NCI-H460 (cell line): ENCODE measurements at regions not wholly inside any gene's neighbourhood (a gene's known extent, or its start where the extent isn't known, plus 50 kb on each side); places are given as distances from the start of the nearest gene placed in this dataset.

Experiments
- DNase-seq: peaks from one replicate; pipeline ENCODE4 v3.0.0-alpha.2; 2016; ENCODE audit warnings: low read depth; ENCODE audit errors: extremely low read depth

DNA sequence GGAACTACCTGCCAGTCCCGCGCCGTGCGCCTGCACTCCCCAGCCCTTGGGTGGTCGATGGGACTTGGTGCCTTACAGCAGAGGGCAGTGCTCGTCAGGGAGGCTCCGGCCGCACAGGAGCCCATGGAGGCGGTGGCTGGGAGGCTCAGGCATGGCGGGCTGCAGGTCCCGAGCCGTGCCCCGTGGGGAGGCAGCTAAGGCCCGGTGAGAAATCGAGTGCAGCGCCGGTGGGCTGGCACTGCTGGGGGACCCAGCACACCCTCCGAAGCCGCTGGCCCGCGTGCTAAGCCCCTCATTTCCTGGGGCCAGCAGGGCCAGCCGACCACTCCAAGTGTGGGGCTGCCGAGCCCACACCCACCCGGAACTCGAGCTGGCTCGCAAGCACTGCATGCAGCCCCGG lies 580.2 kb downstream of the ZIC1 start:
- no peak for DNase-seq

DNA sequence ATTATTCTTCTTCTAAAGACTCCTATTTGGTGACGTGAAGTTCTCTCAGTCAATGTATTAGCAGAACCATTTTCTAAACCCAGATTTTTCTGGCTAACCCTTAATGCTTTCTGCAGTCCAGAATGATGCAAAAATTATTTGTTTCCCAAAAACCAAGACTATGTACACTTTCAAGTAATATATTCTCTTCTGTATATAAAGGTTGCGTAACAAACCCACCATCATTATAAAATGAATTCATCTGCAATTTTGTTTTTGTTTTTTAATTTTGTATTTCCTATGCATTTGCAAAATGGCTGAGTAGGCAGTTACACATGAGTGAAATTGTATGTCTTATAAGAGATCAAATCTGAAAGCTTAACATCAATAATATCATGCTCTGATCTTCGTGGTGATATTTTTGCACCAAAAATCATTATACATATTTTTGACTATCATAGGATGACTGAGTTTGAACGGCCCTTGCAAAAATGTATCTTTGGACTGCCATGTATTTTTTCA lies 593.6 kb downstream of the ZIC1 start:
- no peak for DNase-seq

DNA sequence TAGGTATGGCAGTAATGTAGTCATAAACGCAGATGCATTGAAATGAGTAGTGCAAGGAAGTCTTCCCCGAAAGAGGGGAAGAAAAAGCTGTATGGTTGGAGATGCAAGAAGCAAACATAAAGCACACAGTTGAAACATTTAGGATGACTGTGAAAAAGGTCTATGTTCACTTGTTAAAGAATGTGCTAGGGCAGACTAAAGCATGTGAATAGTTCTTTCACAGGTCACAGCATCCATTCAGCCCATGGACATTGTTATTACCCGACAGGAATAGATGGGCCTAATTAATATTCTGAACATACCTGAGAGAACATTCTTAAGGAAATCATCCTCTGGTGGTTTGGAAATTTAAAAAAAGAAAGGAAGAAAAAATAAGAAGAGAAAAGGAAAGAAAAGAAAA lies 595.2 kb downstream of the ZIC1 start:
- no peak for DNase-seq

DNA sequence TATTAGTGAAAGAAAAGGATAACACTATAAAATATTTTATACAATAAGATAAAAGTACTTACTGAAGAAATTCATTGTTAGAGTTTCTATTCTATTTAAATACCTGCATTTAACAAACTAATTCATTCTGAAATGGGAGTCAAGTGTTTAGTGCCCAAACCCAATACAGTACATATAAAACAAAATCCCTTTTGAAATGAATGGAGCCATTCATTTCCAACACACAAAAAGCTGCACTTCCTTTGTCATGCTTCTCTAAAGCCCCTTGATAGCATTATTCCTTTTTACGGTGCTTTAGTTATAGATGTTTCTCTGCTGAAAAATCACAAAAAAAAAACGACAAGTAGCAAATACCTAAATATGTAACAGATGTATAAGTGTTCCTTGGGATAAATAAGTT lies 596.3 kb downstream of the ZIC1 start:
- no peak for DNase-seq

DNA sequence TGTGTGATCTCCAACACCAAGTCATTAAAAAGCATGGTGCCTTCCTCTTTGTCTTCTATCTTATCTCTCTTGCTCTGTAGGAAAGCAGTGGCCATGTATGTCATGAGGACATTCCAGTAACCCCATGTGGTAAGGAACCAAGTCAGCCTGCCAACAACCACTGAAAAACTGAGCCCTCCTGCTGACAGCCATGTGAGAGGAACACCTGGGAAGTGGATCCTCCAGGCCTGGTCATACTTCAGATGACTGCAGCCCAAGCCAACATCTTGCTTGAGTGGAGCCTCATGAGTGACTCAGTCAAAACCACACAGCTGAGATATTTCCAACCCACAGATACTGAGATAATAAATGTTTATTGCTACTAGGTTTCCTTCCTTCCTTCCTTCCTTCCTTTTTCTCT lies 597.3 kb downstream of the ZIC1 start:
- DNase-seq, result no peak

DNA sequence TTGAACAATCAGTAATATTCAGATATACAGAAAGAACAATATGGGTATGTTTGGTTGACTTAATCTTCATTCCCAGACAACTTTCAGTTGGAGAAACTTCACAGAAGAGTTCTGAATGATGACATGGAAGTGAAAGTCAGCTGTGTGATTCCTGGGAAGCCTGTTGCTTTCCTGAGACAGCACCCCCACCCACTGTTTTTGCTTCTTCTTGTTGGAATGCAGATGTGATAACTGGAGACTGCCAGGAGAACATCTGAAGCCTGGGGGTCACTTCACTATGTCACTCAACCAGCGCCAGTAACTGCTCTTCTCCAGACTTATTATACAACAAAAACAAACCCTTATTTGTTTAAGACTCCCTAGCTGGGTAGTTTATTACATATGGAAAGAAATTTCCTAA lies 599.4 kb downstream of the ZIC1 start:
- no peak for DNase-seq

DNA sequence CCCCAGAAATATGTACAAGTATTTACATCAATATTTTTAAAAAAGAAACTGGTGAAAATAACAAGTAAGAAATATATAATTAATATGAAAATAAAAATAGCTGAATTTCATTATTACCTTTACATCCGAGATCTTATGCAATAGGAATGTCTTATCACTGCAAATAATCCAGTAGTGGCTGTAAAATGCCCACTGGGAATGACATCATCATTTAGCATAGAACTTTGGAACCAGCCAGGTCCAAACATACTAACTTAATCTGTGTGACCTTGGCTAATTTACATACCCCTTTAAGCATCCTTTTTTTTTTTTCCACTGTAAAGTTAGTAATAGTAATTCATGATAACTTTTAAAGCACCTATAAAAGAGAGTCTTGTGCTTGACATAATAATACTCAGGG lies 611.7 kb downstream of the ZIC1 start:
- DNase-seq, result no peak

DNA sequence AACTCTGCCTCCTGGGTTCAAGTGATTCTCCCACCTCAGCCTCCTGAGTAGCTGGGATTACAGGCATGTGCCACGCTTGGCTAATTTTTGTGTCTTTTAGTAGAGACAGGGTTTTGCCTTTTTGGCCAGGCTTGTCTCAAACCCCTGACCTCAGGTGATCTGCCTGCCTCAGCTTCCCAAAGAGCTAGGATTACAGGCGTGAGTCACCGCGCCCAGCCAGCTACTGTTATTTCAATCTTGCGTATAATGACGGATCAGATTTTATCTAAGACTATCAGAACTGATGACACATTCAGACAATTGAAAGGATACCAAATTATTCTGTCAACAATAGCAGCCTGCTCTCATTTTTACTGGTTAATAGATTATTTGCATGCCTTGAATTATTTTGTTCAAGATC lies 612.2 kb downstream of the ZIC1 start:
- no peak for DNase-seq

DNA sequence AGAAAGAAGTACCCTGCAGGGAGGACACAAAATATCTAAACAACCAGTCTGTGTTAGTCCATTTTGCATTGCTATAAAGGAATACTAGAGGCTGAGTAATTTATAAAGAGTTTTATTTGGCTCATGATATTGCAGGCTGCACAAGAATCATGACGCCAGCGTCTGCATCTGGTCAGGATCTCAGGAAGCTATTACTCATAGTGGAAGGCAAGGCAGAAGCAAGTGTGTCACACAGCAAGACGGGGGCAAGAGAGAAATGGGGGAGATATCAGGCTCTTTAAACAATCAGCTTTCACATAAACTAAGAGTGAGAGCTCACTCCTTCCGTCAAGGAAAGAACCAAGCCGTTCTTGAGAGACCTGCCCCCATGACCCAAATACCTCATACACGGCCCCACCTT lies 614.8 kb downstream of the ZIC1 start:
- DNase-seq, result no peak

DNA sequence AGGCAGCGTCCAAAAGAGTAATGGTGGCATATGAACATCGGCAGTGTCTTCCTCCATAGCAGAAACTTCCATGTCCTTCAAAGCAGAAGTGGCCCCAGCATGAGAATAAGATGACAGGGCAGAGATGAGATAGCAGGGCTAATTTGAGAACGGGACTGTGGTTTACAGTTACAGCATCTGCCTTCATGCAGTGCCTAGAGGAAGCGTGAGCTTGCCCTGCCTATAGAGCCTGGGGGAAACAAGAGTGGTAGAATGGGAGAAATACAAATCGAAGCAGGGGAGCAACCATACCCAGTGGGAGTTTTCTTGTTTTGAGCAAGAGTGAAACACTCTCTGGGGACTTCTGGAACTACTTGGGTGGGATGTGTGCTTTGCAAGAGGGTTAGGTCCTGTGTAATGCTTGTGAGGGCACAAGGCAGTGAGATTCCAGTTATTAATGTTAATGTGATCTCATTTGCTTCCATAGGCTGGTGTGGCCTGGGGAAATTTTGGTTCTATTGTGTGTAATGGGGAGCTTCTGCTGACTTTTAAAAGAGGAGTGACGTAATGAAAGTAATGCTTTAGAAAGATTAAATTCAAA lies 616.9 kb downstream of the ZIC1 start:
- no peak for DNase-seq

DNA sequence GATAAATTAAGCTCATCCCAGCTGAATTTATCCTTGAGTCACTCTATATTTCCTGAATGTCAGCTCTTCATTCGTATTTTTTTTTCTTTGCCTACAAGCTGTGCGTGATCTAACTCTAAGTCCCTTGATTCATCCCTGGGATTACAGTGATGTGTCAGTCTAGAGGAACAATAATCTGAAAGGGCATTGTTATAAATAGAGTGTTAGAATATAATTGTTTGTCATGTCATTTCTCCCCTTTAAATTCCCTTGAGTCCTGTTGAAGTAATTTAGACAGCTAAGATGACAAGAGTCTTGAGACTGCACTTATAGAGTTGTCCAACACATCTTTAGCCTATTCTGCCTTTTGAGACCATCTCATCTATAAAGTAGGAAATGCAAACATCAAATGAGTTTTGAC lies 621.8 kb downstream of the ZIC1 start:
- DNase-seq, result no peak

DNA sequence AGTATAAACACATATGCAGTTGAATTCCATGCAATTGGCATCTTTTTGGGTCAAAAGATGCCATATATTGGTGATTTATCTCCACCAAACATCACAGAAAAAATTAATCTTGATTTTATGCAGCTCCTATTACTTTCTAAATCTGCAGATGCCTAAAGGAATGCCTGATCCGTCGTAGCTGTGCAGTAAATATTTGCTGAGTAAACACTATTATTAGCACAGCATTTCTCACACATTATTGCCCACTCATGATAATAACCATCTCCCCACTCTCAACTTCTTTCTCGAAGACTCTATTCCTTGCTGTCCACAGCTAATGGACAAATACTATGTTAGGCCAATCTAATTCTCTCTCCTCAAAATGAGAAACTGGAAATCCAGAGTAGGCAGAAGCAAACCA lies 625.2 kb downstream of the ZIC1 start:
- no peak for DNase-seq

DNA sequence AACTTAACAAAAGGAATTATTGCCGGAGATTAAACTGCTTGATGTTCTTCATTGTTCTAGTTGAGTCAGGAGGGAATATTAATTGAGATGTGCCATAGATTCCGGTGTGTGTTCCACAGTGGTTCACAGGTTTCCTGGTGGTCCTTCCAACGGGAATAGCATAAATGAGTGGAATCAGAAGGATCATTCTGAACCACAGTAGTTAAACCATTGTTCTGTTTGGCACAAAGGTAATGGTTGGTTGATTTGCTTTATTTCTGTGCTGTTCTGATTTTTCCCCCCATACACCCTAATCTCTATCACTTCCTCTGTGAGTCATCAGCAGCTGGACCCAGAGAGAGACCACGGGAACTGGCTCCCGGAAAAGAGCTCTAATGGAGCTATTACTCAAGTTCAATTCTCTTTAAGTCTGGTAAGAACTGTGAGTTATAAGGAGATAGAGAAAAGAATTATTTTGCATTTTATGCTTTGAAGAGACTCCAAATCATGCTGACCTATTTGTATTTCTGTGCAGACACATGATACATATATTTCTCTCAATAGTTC lies 627.2 kb downstream of the ZIC1 start:
- DNase-seq, result no peak

DNA sequence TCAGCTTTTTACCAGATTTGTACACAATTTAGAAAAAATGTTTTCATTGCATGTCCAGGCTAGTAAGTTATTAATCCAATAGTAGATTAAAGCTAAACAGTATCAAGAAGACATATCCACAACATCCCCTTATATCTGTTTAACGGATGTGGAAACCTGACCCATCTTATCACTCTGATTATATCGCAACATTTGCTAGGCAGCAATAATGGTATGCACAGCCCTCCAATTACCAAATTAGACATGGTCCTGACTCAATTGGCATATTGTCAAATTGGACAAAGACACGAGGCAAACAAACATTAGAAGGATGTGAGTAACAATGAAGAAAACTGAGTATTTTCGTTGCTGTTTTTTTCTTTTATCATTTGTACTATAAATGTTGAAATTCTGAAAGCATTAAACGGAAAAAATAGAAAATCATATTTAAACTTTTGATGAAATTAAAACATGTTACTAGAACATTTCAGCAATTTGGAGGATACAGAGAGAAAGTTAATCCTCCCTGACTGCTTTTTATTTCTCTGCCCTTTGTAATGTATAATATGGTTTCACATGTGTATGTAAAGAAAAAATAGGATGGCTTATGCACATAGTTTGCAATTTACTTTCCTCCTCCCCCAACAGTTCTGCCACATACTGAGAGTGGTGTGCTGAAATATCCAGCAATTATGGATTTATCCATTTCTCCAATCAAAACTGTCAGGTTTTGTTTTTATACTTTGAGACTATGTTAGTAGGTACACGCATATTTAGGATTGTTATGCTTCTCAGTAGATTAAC lies 633.7 kb downstream of the ZIC1 start:
- DNase-seq, result no peak

DNA sequence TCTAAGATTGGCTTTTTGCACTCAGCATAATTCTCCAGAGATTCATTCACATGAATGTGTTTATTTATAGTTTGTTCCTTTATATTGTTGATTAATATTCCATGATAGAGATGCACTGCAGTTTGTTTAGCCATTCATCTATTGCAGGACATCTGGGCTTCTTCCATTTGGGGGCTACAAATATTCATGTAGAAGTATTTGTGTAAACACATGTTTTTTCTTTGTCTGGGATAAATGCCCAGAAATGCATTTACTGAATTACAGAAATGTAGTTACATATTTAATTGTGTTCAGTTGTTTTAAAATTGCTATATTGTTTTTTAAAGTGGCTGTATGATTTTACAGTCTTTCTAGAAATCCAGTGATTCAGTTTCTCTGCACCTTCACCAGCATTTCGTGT lies 635.0 kb downstream of the ZIC1 start:
- DNase-seq, result no peak

DNA sequence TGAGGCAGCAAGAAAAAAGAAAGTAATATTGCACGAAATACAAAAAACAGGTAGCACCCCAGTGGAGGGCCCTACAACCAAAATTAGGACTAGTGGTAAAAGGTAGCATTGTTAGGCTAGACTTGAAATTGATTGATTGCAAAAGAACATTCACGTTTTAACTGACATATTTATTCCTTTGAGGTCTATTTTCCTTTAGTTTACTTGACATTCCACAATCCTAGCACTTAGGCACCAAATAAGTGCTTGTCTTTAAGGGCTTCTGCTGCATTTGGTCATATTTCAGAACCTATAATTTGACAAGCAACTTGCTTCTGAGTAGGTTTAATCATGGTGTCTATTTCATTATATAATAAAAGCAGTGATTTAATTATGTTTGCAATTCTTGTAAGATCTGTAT lies 642.7 kb upstream of the AGTR1 start:
- DNase-seq, result no peak

DNA sequence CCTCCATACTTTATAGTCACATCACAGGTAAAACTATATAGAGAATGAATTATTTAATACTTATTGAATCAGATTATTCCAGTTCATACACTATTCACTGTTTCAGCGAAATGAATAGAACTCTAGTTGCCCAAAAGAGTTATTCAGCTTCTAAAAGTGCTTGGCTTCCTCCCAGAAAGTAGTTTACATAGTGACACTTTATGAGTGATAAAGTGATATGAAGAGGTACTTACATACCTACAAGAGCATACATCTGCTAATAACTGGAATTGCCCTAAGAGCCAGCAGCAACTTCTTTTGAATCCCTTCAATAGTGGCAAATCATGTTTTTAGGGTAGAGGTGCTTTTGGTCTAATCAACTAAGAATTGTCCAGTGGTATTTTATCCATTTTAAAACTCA lies 635.1 kb upstream of the AGTR1 start:
- no peak for DNase-seq

DNA sequence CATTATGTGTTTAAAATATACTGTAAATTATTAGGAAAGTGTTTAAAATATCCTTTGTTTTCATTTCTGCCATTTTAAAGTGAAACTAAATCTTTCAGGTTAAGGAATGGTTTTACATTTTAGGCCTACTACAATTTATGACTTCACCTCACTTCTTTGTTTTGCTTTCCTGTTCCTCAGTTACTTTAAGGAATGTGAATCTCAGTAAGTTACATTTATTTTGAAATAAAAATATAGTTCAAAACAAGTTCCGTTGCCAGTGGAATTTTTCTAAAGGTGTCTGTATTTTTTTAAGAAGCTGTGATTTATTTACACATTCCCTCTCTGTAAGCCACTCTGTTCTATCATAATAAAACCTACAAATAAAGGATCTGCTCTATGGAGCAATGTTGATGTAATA lies 630.9 kb upstream of the AGTR1 start:
- no peak for DNase-seq

DNA sequence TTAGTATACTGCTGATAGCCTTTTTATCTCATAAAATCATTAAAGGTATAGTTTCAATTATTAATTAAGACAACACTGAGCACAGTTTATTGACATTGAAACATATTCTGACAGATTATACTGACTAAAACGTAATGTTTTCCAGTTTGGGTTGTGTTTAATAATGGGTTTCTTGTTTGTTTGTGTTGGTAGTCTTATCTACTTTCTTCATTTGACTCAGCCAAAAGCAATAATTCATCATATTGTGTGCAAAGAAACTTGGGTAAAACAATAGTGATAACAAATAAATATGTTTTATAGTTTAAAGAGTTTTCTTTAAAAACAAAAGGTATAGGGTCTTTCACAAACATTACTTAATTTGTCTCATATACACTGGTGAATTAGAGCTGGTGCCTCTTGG lies 629.2 kb upstream of the AGTR1 start:
- DNase-seq, result no peak

DNA sequence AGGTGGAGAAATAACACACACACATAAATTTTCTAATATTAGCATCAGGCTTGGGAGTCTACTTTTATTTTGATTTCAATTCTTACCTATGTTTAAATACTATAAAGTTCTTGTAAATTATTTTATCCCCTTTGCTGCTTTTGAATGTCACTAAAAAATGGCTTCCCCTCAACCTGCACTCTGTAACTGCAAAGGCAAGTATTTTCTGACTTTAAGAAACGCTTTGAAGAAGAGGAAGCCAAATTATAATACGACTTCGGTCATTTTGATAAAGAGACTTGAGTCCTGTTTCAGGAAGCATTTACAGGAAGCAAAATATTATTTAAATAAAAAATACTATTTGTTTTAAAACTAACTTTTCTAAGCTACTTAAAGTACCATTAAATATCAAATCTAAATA lies 627.7 kb upstream of the AGTR1 start:
- no peak for DNase-seq

DNA sequence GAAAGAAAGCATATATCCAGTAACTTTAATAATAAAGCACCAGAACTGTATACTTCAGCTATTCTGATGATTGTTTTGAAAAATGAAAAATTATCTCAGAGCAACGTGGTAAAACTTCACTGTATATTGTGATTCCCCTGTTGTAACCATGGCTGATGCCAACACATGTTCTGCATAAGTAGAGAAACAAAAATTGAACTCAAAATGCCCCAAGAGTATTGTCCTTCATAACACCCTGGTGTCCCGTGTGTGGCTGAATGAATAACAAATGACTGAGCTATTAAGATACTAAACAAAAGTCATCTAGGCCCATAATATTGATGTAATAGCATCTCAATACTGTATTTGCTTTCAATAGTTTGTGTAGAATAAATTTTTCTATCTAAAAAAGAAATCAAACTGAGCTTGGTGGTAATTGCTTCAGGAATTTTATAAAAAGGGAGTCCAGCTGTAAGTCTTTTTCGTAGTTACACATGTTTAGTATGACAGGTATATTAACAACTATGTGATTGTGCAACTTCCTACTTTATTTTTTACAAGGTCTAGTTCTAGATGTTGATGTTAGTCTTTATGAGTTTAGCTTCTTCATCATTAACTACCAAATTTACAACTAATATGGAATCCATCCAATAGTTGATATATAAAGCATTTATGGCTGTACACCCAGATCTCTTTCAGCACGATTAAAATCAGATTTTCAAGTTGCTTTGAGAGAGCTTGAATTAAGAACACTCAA lies 623.8 kb upstream of the AGTR1 start:
- DNase-seq, result no peak

DNA sequence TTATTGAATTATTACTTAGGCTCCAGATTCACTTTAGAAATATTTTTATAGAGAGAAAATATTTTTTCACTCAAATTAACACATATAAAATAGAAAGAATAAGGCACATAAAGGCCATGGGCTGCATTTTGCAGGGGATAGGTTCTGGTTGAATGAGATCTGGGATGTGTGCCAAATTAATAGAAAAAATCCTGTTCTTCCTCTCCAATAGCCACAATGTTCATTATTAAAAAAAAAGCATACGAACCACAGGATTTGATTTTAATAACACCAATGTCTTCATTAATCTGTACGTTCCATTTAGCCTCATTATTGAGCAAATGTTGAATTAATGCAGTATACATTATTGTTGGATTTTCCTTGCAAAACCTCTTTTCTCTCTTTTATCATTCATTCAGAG lies 622.8 kb upstream of the AGTR1 start:
- no peak for DNase-seq
